ENCODE measurements at regions not wholly inside any gene's neighbourhood (a gene's known extent, or its start where the extent isn't known, plus 50 kb on each side); places are given as distances from the start of the nearest gene placed in this dataset.
"Not testable (repeated sequence)": the region's sequence is repeated elsewhere in the genome, so short reads cannot be mapped to it uniquely, and the experiment has no call there.

GRCh38 chr6:137634177-137634576 is 140.0 kb upstream of the OLIG3 start:
- TF ChIP-seq MAX (IDR thresholded peaks at IDR 0.05); CTCF (IDR thresholded peaks at IDR 0.05; ENCODE audit: control extremely low read depth in 1 of 3, insufficient read depth in 1 of 3, low read depth in 1 of 3, low read length in 3 of 3); EZH2 (IDR thresholded peaks at IDR 0.05; ENCODE audit: low read depth, low read length, severe bottlenecking); CREB1 (IDR thresholded peaks at IDR 0.05); CEBPB (IDR thresholded peaks at IDR 0.05; ENCODE audit: low read depth, low read length): not testable (repeated sequence)

Measured in H1 (cell line).